Common myeloid progenitor, CD34-positive (primary cell): ENCODE measurements at regions not wholly inside any gene's neighbourhood (a gene's known extent, or its start where the extent isn't known, plus 50 kb on each side); places are given as distances from the start of the nearest gene placed in this dataset.

ENCODE experiments used
- CTCF ChIA-PET: fragments of 350-600 bp; sonication (Branson Sonifier 250); formaldehyde crosslinking; loops from one replicate; lab custom pipeline; 2021; ENCODE audit warnings: antibody characterized with exemption; lab: Charles Lee
- POLR2A ChIA-PET: fragments of 350-600 bp; sonication (Branson Sonifier 250); formaldehyde crosslinking; loops from one replicate; lab custom pipeline; 2021; ENCODE audit warnings: antibody characterized with exemption; lab: Charles Lee
- DNase-seq, 3 donors: peaks; one replicate each; pipeline versions ENCODE4 v3.0.0 to v3.0.0-alpha.2; 2013
- H3K27ac ChIP-seq, 2 experiments: 1 replicate in 1 of 2; 2 replicates in 1 of 2; pipeline ENCODE4 v1.7.0; 2013; ENCODE audit warnings: inconsistent platforms in 2 of 2, low read length in 2 of 2, mild to moderate bottlenecking in 2 of 2, low read depth in 1 of 2, moderate library complexity in 1 of 2; ENCODE audit not compliant: severe bottlenecking in 2 of 2, insufficient read depth in 1 of 2, poor library complexity in 1 of 2
- H3K27me3 ChIP-seq, 5 experiments: replicated peaks in 2 of 5; 1 replicate in 3 of 5; 2 replicates in 2 of 5; pipeline versions ENCODE4 v1.6.1 to v1.7.0; 2013; ENCODE audit warnings: low read length in 4 of 5, mild to moderate bottlenecking in 2 of 5, moderate library complexity in 2 of 5, inconsistent platforms in 1 of 5; ENCODE audit not compliant: insufficient read depth in 5 of 5, control insufficient read depth in 4 of 5
- H3K36me3 ChIP-seq, 4 experiments: 1 replicate in 2 of 4; 2 replicates in 2 of 4; pipeline versions ENCODE4 v1.6.1 to v1.7.0; 2013; ENCODE audit warnings: low read length in 3 of 4, control low read depth in 1 of 4, mild to moderate bottlenecking in 1 of 4; ENCODE audit not compliant: control insufficient read depth in 4 of 4, insufficient read depth in 4 of 4
- H3K4me1 ChIP-seq, 4 experiments: 1 replicate in 3 of 4; 2 replicates in 1 of 4; pipeline versions ENCODE4 v1.6.1 to v1.7.1; 2013; ENCODE audit warnings: low read length in 3 of 4, mild to moderate bottlenecking in 3 of 4, control low read depth in 1 of 4, inconsistent platforms in 1 of 4, moderate library complexity in 1 of 4; ENCODE audit not compliant: control insufficient read depth in 4 of 4, insufficient read depth in 4 of 4; ENCODE audit errors: control extremely low read depth in 1 of 4
- H3K4me3 ChIP-seq, 7 experiments: 1 replicate in 4 of 7; 2 replicates in 3 of 7; pipeline versions ENCODE4 v1.5.1 to v1.7.0; 2013; ENCODE audit warnings: mild to moderate bottlenecking in 7 of 7, low read length in 6 of 7, moderate library complexity in 6 of 7, inconsistent platforms in 2 of 7, low read depth in 2 of 7, control low read depth in 1 of 7; ENCODE audit not compliant: insufficient read depth in 4 of 7, control insufficient read depth in 1 of 7; ENCODE audit errors: extremely low read depth in 1 of 7
- H3K9me3 ChIP-seq, 5 experiments: 1 replicate in 4 of 5; 2 replicates in 1 of 5; pipeline versions ENCODE4 v1.6.1 to v1.7.1; 2013; ENCODE audit warnings: low read length in 4 of 5, mild to moderate bottlenecking in 2 of 5, inconsistent platforms in 1 of 5, low read depth in 1 of 5, moderate library complexity in 1 of 5; ENCODE audit not compliant: control insufficient read depth in 4 of 5, insufficient read depth in 2 of 5; ENCODE audit errors: control extremely low read depth in 1 of 5
- WGBS: methylation state at CpG from one replicate; pipeline ENCODE4 v1.1.5; 2013; ENCODE audit not compliant: insufficient coverage; 5-methylcytosine and 5-hydroxymethylcytosine counted together

DNA sequence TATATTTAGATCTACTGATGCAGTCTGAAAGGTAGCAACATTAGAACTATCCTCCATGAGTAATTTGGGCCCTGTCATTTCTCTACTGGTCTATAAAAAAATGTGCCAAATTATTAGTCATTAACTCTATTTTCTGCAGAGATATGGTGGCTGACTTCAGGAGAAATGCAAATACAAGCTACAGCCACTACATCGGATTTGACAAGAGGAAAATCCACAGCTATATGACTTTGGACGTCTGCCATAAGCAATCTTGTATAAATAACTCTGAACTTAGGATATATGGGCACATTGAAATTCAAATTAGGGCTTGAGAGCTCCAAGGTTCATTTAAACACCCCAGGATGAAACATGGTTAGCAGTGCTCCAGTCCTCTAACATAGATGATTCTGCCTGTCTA is 983.0 kb upstream of the LRFN5 start:
- no peaks in the 10 kb centered on the region for H3K36me3 ChIP-seq
- H3K4me1 ChIP-seq, result no peaks in the 10 kb centered on the region
- no peaks in the 10 kb centered on the region for H3K9me3 ChIP-seq
- DNase-seq, result no peak
- no peak overlapping the region for H3K4me3 ChIP-seq
- H3K27ac ChIP-seq, result no peak overlapping the region
- POLR2A ChIA-PET, result no interaction called here
- CTCF ChIA-PET, result no interaction called here
- H3K27me3 ChIP-seq, result no peaks in the 10 kb centered on the region
- WGBS, result 80% methylated on average over 1 of the region's 2 CpGs

DNA sequence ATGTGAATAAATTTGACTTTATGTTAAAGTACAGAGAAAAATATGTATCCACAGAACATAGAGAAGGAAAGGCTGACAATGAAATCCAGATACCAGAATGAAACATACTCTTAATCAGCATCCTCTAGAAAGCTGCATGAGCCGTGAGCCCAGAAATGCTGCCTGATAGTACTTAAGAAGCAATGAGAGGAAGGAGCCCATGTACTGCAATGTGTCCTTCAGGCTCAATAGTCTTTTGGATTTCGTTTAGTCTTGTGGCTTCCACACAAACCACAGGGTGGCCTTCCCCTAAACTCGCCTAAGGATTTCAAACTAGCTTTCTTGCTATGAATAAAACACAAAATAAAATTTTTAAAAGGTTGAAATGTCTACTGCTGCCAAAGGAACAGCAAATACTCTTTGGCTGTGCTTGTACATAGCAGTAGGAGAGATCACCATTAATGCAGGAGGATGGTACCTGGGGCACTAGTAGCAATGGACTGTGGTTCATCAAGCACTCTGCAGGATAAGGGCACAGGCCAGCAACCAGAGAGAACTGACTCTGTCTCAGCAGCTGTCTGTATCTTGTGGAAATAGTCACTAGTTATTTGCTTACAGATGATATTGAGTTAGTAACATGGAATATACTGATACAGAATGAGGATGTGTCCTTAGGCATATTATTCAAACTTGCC is 988.3 kb upstream of the LRFN5 start:
- POLR2A ChIA-PET, result no interaction called here
- no peak overlapping the region for H3K27ac ChIP-seq
- WGBS, result 80% methylated on average over 1 of the region's 3 CpGs
- no peak overlapping the region for H3K4me3 ChIP-seq
- CTCF ChIA-PET, result no interaction called here
- H3K4me1 ChIP-seq, result no peaks in the 10 kb centered on the region
- H3K36me3 ChIP-seq, result no peaks in the 10 kb centered on the region
- no peak for DNase-seq
- H3K9me3 ChIP-seq, result no peaks in the 10 kb centered on the region
- no peaks in the 10 kb centered on the region for H3K27me3 ChIP-seq

GRCh38 chr14:40616579-40616978 is 990.1 kb upstream of the LRFN5 start:
- H3K9me3 ChIP-seq, result no peaks in the 10 kb centered on the region
- no peak for DNase-seq
- H3K36me3 ChIP-seq, result no peaks in the 10 kb centered on the region
- CTCF ChIA-PET, result no interaction called here
- H3K4me1 ChIP-seq, result no peaks in the 10 kb centered on the region
- no peak overlapping the region for H3K27ac ChIP-seq
- WGBS, result no CpG with 5 or more reads among the region's 3 CpGs
- POLR2A ChIA-PET, result no interaction called here
- no peaks in the 10 kb centered on the region for H3K27me3 ChIP-seq
- H3K4me3 ChIP-seq, result no peak overlapping the region

- CTCF ChIA-PET, result no interaction called here
- POLR2A ChIA-PET, result no interaction called here
Observed at GRCh38 chr14:40601063-40601462, 1005.6 kb upstream of the LRFN5 start.

GRCh38 chr14:40599725-40600124 is 1007.0 kb upstream of the LRFN5 start:
- CTCF ChIA-PET, result no interaction called here
- DNase-seq, result no peak
- Histone ChIP-seq H3K27me3 (no peaks in the 10 kb centered on the region), H3K4me1 (no peaks in the 10 kb centered on the region), H3K4me3 (no peak overlapping the region), H3K9me3 (no peaks in the 10 kb centered on the region), H3K36me3 (no peaks in the 10 kb centered on the region), H3K27ac (no peak overlapping the region)
- POLR2A ChIA-PET, result no interaction called here

More at GRCh38 chr14:40601063-40601462, 1005.6 kb upstream of the LRFN5 start:
- no peak overlapping the region for H3K27ac ChIP-seq
- no peaks in the 10 kb centered on the region for H3K9me3 ChIP-seq
- H3K4me3 ChIP-seq, result no peak overlapping the region
- H3K4me1 ChIP-seq, result no peaks in the 10 kb centered on the region
- H3K36me3 ChIP-seq, result no peaks in the 10 kb centered on the region
- H3K27me3 ChIP-seq, result no peaks in the 10 kb centered on the region
- no peak for DNase-seq

- H3K36me3 ChIP-seq, result no peaks in the 10 kb centered on the region
- H3K9me3 ChIP-seq, result no peaks in the 10 kb centered on the region
- H3K4me3 ChIP-seq, result no peak overlapping the region
- no peak for DNase-seq
- H3K27me3 ChIP-seq, result no peaks in the 10 kb centered on the region
- H3K4me1 ChIP-seq, result peaks cover 0 to 9% (median 0%) of the 10 kb centered on the region in 4 experiments
- ChIA-PET POLR2A (no interaction called here), CTCF (no interaction called here)
- 83% methylated on average over 2 of the region's 3 CpGs for WGBS
- no peak overlapping the region for H3K27ac ChIP-seq
Observed at GRCh38 chr14:40581264-40581663, 1025.4 kb upstream of the LRFN5 start.

DNA sequence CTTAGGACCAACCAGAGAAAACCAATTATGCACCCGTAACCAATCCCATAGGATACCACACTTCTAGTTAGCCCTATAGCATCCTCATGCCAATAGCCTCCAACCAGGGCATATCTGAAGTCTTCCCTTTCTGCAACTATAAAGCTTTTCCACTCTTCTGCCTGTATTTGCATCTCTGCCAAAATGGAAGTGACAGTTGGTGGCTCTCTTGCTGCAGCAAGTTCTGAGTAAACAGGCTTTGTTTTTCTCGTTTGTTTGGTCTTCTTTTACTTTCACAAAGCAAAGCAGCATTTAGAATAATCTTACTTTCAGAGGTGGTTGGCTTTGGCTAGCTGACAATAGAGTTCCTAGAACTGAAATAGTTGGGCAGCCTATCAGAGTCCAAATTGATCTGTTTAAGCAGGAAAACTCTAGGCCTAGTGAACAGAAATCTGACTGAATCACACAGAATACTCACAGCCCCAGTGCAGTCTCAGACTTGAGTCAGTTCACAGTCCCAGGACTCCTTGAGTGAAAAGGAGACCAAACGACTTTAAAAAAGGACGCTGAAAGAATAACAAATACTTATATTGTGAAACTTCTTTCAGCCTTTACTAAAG is 1029.7 kb upstream of the LRFN5 start:
- no peaks in the 10 kb centered on the region for H3K27me3 ChIP-seq
- CTCF ChIA-PET, result no interaction called here
- WGBS, result 11% methylated on average over 1 of the region's 4 CpGs

More for the DNA sequence above, 1029.7 kb upstream of the LRFN5 start:
- Histone ChIP-seq H3K36me3 (no peaks in the 10 kb centered on the region), H3K4me1 (peaks cover 0 to 10% (median 0%) of the 10 kb centered on the region in 4 experiments), H3K4me3 (peak overlapping the region in 2 of 7 experiments; percentile 16 to 19), H3K9me3 (no peaks in the 10 kb centered on the region), H3K27ac (peak overlapping the region in 1 of 2 experiments; percentile 4)
- DNase-seq, result peak in 1 of 3 donors; percentile 76
- POLR2A ChIA-PET, result no interaction called here
